Muscle layer of colon (tissue), 2 donors: ENCODE measurements at regions not wholly inside any gene's neighbourhood (a gene's known extent, or its start where the extent isn't known, plus 50 kb on each side); places are given as distances from the start of the nearest gene placed in this dataset.

Experiments used
- H3K27ac ChIP-seq: one replicate; pipeline ENCODE4 v1.7.0; 2013; ENCODE audit warnings: low read depth, mild to moderate bottlenecking, low read length, moderate library complexity
- H3K27me3 ChIP-seq, 2 donors: one replicate each; pipeline ENCODE4 v1.7.0; 2013; ENCODE audit warnings: low read length in 2 of 2, mild to moderate bottlenecking in 2 of 2; ENCODE audit not compliant: insufficient read depth in 2 of 2, control insufficient read depth in 1 of 2
- H3K36me3 ChIP-seq: one replicate; pipeline ENCODE4 v1.7.0; 2013; ENCODE audit warnings: mild to moderate bottlenecking, low read length; ENCODE audit not compliant: insufficient read depth
- H3K4me1 ChIP-seq: one replicate; pipeline ENCODE4 v1.7.0; 2013; ENCODE audit warnings: mild to moderate bottlenecking, low read length; ENCODE audit not compliant: insufficient read depth
- H3K4me3 ChIP-seq, 2 donors: one replicate each; pipeline ENCODE4 v1.7.0; 2013; ENCODE audit warnings: low read length in 2 of 2, low read depth in 1 of 2, mild to moderate bottlenecking in 1 of 2, moderate library complexity in 1 of 2
- H3K9ac ChIP-seq: one replicate; pipeline ENCODE4 v1.7.0; 2013; ENCODE audit warnings: low read length
- H3K9me3 ChIP-seq: one replicate; pipeline ENCODE4 v1.7.0; 2013; ENCODE audit warnings: mild to moderate bottlenecking, low read length
- donor health status: abdominal sarcoma.
- donor health status: Adenocarcinoma of cecum.

DNA sequence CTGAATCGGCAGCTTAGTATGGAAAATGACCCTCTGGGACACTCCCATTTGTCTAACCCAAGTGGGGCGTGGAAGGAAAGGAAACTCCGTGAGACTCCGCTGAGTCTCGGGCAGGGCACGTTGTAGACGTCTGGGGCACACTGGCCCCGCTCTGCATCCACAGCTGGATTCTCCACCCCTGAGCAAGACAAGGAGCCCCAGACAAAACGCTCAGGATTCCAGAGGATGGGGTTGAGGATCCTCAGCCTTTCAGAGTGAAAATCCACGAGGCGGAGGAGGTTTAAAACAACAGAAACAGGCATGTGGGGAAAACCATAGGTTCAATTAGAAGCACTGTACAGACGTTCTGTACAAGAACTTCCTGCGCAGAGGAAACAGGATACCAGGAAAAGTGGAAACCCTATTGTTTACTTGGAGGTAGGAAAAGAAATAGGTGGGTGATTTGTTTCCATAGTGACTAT is 124.9 kb upstream of the ZNF236 start:
- no peak overlapping the region for H3K4me3 ChIP-seq
- no peak overlapping the region for H3K9ac ChIP-seq

DNA sequence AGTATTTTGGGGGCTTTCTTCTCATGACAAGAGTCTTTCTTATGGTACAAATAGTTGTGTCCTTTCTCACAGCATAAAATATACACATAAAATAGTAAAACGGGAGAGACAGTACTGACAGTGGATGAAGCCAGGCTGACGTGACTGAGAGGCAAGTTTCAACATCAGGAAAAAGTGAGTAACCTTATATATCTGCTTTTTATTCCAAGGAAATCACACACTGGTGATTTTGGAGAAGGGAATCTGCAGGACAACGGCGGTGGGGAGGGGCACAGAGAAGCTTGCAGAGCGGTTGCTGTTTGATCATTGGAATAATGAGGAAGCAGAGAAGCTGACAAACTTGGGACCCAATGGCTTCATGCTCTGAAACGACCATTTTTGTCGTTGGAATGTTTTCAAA is 130.6 kb upstream of the ZNF236 start:
- no peak overlapping the region for H3K27ac ChIP-seq
- H3K9me3 ChIP-seq = no peaks in the 10 kb centered on the region
- no peaks in the 10 kb centered on the region for H3K4me1 ChIP-seq
- H3K4me3 ChIP-seq = no peak overlapping the region
- H3K36me3 ChIP-seq = no peaks in the 10 kb centered on the region
- peaks cover 0 to 7% of the 10 kb centered on the region in 2 donors for H3K27me3 ChIP-seq
- H3K9ac ChIP-seq = no peak overlapping the region

More for the DNA sequence above, 124.9 kb upstream of the ZNF236 start:
- peaks cover 0 to 3% of the 10 kb centered on the region in 2 donors for H3K27me3 ChIP-seq
- H3K27ac ChIP-seq = no peak overlapping the region
- no peaks in the 10 kb centered on the region for H3K9me3 ChIP-seq
- peaks cover 5% of the 10 kb centered on the region for H3K4me1 ChIP-seq
- H3K36me3 ChIP-seq = no peaks in the 10 kb centered on the region

DNA sequence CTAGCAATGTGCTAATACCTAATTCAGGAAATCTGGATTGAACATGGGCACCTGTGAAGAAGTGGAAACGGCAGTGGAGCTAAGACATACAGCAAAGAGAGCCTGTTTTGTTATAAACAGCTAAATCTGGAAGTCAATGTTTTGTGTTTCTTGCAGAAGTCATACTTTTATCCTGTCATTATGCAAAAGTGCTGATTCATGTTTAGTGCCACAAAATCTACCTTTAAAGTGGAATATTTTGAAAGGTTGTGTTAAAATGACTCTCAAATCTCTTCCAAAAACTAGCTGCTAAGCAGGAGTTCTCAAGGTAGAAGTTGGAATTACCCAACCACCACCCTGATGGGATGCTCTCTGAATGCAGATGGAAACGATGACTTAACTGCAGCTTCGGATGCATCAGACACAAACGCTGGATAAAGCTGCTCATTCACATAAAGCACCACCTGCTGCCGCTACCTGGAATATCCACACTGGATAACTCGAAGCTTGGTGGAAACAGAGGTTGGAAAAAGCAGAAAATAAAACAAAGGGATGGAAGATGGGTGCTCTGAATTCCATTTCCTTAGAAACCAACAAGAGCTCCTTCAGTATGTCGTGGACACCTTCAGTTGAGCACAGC is 132.6 kb upstream of the ZNF236 start:
- Histone ChIP-seq H3K27me3 (peaks cover 0 to 7% of the 10 kb centered on the region in 2 donors), H3K4me1 (no peaks in the 10 kb centered on the region), H3K27ac (no peak overlapping the region), H3K36me3 (no peaks in the 10 kb centered on the region), H3K4me3 (no peak overlapping the region), H3K9ac (no peak overlapping the region), H3K9me3 (no peaks in the 10 kb centered on the region)

DNA sequence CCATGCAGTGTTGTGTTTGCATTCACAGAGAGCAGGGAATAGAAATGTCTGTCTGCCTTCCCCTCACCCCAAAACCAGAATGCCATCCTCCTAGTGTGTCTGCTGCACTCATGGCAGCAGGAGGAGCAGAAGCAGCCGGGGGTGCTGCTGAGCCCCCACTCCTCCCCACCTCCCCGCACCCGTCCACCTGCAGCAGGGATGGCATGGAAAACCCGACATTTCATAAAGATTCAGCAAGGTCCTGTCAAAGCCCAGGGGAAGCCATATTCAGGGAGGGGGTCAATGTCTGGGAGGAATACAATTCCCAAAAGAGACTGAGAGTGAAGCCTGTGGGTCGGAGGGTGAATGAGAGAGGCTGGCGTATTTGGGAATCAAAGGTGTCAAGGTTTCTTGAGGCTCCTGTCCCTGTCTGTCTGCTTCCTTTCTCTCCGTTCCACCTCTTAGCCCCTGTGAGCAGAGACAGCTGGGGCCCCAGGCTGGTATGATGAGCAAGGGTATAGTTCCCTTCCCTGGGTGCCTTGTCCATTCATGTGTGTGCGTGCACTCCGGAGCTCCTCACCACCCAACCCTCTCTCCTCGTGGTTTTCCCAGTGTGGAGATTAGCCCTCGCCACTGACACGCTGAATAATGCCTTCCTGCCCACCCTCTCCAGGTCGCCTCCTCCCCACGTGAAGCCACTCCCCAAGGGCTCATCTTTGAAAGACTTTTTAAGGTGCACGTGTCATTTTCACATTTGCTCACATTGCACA is 133.5 kb upstream of the ZNF236 start:
- H3K9ac ChIP-seq = no peak overlapping the region
- no peaks in the 10 kb centered on the region for H3K4me1 ChIP-seq
- peaks cover 0 to 7% of the 10 kb centered on the region in 2 donors for H3K27me3 ChIP-seq

DNA sequence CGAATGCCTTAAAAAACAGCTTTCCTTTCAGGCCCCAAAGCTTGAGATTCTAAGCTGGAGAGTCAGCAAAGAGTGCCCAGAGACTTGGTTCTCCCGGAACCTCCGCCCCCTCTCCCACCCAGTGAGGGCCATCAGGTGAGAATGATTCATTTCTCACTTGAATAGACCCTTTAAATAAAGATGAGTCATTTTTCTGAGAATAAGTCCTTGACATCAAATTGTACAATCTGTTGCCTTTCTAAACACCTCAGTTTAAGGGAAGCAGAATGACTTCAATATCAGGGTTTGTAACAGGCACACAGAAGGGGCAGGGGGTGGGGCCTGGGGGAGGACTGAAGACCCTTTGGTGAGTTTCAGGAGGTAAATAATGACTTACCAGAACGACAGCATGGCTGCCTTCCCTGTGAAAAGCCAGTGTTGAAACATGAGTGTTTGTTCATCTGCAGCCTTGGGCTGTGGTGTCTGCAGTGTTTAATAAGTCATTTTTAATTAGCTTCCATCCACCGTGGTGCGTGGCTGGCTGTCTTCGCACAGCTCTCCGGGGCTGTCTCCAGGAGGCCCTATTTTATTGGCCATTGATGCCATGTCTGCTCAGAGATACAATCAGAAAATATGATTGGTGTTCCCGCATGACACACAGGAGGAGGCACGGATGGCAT is 134.9 kb upstream of the ZNF236 start:
- Histone ChIP-seq H3K9me3 (no peaks in the 10 kb centered on the region), H3K36me3 (no peaks in the 10 kb centered on the region), H3K27me3 (peaks cover 0 to 7% of the 10 kb centered on the region in 2 donors), H3K9ac (no peak overlapping the region), H3K4me3 (no peak overlapping the region), H3K27ac (no peak overlapping the region), H3K4me1 (no peaks in the 10 kb centered on the region)

More for the DNA sequence above, 133.5 kb upstream of the ZNF236 start:
- H3K9me3 ChIP-seq = no peaks in the 10 kb centered on the region
- H3K4me3 ChIP-seq = no peak overlapping the region
- no peak overlapping the region for H3K27ac ChIP-seq
- H3K36me3 ChIP-seq = no peaks in the 10 kb centered on the region

DNA sequence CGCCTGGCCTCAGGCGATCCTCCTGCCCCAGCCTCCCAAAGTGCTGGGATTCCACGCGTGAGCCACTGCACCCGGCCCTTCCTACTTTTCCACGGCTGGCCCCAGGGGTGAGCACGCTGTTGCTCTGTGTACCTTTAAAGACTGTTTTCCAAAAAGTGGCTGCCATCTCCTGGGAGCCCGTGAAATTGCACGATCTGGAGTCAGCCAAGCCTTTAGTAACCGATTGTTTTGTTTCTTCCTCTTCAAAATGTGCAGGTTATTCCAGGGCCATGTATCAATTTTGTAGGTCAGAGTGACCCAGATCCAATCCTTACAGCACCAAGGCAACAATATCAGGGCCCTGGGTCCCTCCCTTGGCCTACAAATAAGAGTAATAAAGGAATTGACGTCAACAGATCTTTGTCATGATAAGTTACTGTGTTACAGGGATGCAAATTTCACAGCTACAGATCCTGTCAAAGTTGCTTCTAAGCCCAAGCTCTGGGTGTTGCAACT is 135.6 kb upstream of the ZNF236 start:
- peaks cover 0 to 7% of the 10 kb centered on the region in 2 donors for H3K27me3 ChIP-seq
- H3K9me3 ChIP-seq = no peaks in the 10 kb centered on the region
- no peak overlapping the region for H3K9ac ChIP-seq
- H3K4me3 ChIP-seq = no peak overlapping the region
- no peaks in the 10 kb centered on the region for H3K4me1 ChIP-seq
- no peaks in the 10 kb centered on the region for H3K36me3 ChIP-seq
- H3K27ac ChIP-seq = no peak overlapping the region

DNA sequence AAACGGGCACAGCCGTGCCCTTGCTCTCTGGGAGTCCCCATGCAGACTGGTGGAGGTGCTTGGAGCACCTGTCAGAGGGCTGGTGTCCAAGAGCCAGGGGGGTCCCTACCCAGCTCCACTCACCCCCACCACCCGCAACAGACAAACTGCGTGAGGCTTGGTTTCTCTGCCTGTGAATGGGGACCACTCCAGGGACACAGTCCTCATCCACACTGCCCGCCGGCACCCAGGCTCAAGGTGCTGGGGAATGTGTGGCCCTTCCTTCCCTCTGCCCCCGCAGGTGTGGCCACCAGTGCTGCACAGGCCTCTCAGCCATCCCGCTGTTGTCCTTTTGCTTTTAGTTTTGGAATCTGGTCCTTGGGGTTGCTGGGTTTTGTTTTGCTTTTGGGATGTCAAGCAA is 136.5 kb upstream of the ZNF236 start:
- peaks cover 0 to 7% of the 10 kb centered on the region in 2 donors for H3K27me3 ChIP-seq
- no peak overlapping the region for H3K9ac ChIP-seq
- no peaks in the 10 kb centered on the region for H3K9me3 ChIP-seq
- H3K4me3 ChIP-seq = no peak overlapping the region
- H3K36me3 ChIP-seq = no peaks in the 10 kb centered on the region
- H3K4me1 ChIP-seq = no peaks in the 10 kb centered on the region
- H3K27ac ChIP-seq = no peak overlapping the region

DNA sequence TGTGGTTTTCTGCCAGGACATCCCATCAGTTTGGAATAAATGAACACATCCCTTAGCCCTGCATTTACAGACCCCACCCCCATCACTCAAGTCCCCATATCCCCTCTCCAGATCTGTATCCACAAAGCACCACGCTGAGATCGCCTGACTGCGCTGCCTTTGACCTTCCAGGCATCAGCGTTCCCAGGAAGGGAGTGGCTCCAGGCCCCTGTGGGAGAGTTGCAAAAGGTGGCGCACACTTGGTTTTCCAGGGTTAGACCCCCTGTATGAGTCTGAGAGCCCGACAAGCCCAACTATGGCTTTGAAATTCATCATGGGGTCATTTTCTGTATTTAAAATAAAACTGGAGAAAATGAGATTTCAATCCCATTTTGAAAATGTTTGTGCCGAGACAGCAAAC is 137.0 kb upstream of the ZNF236 start:
- Histone ChIP-seq H3K4me3 (no peak overlapping the region), H3K36me3 (no peaks in the 10 kb centered on the region), H3K9me3 (no peaks in the 10 kb centered on the region), H3K27ac (no peak overlapping the region), H3K9ac (no peak overlapping the region), H3K4me1 (no peaks in the 10 kb centered on the region), H3K27me3 (peaks cover 0 to 10% of the 10 kb centered on the region in 2 donors)

DNA sequence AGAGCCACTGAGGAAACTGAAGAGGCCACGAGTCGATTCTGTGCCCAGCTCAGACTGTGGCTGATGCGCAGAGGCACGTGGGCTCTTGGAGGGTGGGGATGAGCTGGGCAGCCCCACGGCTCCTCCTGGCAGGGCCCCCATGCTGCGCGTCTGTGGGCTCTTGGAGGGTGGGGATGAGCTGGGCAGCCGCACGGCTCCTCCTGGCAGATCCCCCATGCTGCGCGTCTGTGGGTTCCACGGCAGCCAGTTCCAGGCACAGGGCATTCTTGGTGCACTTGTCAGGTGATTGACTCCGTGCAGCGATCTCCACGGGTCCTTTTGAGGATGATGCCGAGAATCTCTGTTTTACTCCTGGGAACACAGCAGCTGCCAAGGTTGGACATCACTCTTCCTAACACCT is 138.1 kb upstream of the ZNF236 start:
- H3K4me3 ChIP-seq = no peak overlapping the region
- H3K36me3 ChIP-seq = no peaks in the 10 kb centered on the region
- no peak overlapping the region for H3K9ac ChIP-seq
- no peaks in the 10 kb centered on the region for H3K9me3 ChIP-seq
- no peaks in the 10 kb centered on the region for H3K4me1 ChIP-seq
- H3K27ac ChIP-seq = no peak overlapping the region
- peaks cover 0 to 10% of the 10 kb centered on the region in 2 donors for H3K27me3 ChIP-seq

DNA sequence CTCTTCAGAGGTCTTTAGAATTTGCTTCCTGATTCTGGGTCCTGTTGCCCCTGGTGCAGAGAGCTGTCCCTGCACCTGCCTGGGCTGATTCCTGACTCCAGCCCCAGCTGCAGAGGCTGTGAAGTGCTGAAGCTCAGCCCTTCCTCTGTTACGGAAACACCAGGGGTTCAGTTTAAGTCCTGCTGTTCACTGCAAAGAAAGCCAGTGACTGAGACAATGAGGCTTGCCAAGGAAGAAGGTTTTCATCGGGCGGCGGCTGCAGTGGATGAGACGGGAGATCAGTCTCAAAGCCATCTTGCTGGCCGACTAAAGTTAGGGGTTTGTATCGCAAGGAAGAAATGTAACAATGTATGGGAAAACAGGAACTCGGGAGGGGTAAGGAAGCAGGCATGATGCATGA is 142.4 kb upstream of the ZNF236 start:
- Histone ChIP-seq H3K27ac (no peak overlapping the region), H3K4me1 (no peaks in the 10 kb centered on the region), H3K36me3 (no peaks in the 10 kb centered on the region), H3K9ac (no peak overlapping the region), H3K27me3 (peaks cover 0 to 4% of the 10 kb centered on the region in 2 donors), H3K4me3 (no peak overlapping the region), H3K9me3 (no peaks in the 10 kb centered on the region)

DNA sequence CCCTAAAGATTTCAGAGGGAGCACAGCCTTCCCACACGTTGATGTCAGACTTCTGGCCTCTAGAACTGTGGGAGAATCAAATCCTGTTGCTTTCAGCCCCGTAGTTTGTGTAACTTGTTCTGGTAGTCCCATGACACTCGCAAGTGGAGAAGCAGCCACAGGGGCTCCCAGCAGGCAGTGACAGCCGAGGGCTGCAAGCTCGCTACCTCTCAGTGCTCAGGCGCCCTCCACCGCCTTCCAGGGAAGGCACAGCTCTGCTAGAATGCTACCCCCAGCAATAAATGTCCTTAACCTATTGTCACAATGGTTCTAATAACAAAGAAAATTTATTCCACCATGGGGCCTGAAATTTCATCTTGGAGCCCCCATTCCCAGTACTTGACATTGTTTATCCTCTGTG is 143.1 kb upstream of the ZNF236 start:
- Histone ChIP-seq H3K4me1 (no peaks in the 10 kb centered on the region), H3K4me3 (no peak overlapping the region), H3K27ac (no peak overlapping the region), H3K9ac (no peak overlapping the region), H3K27me3 (peaks cover 0 to 4% of the 10 kb centered on the region in 2 donors), H3K9me3 (no peaks in the 10 kb centered on the region), H3K36me3 (no peaks in the 10 kb centered on the region)
